NCI-H1092 (cell line): ENCODE measurements at regions not wholly inside any gene's neighbourhood (a gene's known extent, or its start where the extent isn't known, plus 50 kb on each side); places are given as distances from the start of the nearest gene placed in this dataset.

Experiments
- DNase-seq: peaks from one replicate; lab custom pipeline; 2025; lab: John Stamatoyannopoulos, UW

DNA sequence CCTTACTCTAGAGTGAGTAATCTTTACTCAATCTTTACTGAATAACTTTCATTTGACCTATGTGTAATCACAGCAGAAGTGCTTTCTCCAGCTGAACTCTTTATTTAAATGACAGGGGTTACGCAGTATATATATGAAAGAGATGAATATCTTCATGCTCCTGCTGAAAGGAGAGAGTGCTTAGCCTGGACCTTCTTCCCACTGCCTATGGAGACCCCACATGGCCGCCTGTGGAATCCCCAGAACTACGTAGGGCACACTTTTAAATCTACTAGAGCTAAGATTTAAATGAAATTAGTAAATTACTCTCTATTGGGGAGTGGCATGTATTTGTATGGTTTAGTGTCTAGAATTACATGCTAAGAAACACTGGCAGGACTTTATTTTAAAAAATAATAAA is 391.2 kb downstream of the ANKRD50 start:
- no peak for DNase-seq

GRCh38 chr4:124322234-124323065 is 390.1 kb downstream of the ANKRD50 start:
- no peak for DNase-seq

GRCh38 chr4:124325690-124326089 is 386.8 kb downstream of the ANKRD50 start:
- no peak for DNase-seq

GRCh38 chr4:124329134-124329533 is 383.4 kb downstream of the ANKRD50 start:
- no peak for DNase-seq

GRCh38 chr4:124330045-124330444 is 382.5 kb downstream of the ANKRD50 start:
- no peak for DNase-seq

DNA sequence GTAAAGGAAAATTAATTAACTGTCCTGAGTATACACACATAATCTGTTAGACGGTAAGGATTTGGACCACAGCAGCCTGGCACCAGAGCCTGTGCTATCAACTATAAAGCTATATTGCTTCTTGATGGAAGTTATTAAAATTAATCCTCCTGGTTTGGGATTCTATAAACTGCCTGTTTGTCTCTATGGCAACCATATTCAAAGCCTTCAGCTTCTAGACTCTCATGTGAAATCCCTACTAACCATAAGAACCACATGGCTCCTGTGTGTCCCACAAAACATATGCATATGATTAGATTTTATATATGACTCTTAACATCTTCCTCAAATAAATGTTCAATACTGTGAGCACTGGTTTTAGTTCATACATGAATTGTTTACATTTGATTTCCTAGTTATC is 380.8 kb downstream of the ANKRD50 start:
- no peak for DNase-seq

GRCh38 chr4:124333466-124333865 is 379.1 kb downstream of the ANKRD50 start:
- no peak for DNase-seq

DNA sequence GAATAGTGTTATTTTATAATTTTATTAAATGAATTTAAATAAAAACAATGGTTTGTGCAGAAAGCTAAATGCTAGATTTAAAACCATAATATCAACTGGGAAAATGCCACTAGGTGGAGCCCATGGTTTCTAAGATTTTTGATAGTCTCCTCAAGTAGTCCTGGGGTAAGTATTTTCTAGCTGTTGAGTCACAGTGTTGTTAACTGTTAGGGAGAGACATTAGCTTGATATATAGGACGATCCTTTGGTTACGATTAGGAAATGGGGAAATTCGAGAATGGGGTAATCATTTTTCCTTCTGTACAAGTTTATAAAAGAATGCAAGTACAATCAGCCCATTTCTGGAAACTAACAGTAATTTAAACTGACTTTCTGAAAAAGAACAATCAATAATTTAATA is 378.4 kb downstream of the ANKRD50 start:
- DNase-seq, result peak; percentile 14

- no peak for DNase-seq
Observed at GRCh38 chr4:124337874-124338273, 374.7 kb downstream of the ANKRD50 start.

DNA sequence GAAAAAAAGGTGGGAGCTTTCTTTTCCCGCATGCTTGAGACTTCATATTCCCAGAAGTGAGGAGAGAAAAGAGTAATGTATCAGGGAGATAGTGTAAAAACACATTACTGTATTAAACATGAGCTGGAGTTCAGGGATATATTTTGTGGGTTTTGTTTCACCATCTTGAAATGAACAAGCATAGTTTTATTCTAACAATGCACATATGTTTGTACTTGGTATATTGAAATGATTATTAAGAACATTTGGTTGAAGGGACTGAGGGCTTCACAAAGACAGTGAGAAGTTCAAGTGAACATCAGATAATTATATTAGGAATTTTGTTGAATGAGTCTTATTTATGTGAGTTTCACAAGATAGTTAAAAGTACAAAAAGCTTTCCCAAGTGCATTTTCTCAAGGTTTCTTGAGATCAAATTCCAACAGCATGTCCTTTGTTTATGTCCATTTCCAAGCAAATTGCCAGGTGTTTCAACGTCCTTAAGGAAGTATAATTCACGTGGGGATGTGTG is 368.8 kb downstream of the ANKRD50 start:
- DNase-seq, result no peak

- DNase-seq, result no peak
Observed at GRCh38 chr4:124372916-124373315, 339.6 kb downstream of the ANKRD50 start.

DNA sequence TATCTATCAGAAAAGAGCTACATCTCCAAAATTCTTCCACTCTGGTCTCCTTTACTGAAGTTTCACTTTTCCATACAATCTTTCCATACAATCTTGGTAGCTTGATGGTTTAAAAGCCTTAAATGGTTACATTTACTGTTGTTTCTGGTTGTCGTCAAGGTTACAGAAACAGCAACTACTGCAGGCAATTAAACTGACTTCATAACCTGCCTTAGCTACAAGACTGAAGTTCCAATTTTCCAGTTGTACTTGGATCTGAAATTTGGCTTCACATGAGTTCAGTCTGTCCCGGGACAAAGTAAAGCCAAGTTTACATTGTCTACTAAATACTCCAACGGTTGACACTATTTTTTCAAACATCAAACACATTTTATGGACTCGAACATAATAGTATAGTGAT is 326.4 kb downstream of the ANKRD50 start:
- no peak for DNase-seq

GRCh38 chr4:124386648-124387047 is 325.9 kb downstream of the ANKRD50 start:
- DNase-seq, result no peak

- no peak for DNase-seq
Observed at GRCh38 chr4:124389591-124389990, 322.9 kb downstream of the ANKRD50 start.

DNA sequence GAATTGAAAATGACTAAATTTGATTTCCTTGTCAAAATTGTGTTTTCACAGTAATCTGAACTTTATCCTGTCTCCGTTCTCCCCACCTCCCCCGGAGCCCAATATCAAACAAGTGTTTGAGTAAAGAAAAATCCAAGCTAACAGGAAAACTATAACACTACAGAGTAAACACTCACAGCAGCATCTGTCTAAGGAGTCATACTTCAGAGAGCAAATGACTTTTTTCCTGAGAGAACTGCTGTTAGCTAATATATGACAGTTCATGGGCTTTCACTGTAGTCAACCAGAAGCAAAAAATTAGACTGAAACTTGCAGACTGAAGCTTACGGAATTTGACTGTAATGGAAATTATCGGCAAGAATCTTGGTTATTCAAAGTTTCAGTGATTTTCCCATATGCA is 321.7 kb downstream of the ANKRD50 start:
- no peak for DNase-seq

DNA sequence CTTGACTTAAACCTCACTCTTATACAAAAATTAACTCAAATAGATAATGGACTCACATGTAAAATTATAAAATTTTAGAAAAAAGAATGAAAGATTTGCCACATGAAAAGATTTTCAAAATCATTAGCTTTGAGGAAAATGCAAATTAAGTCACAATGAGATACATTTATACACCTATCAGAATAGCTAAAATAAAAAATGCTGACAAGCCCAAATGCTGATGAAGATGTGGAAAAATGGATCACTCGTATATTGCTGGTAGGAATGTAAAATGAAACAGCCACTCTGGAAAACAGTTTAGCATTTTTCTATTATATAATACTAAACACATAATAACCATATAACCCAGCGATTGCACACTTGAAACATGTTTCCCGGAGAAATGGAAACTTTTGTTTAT is 316.2 kb downstream of the ANKRD50 start:
- no peak for DNase-seq

- DNase-seq, result no peak
Observed at GRCh38 chr4:124401606-124402005, 310.9 kb downstream of the ANKRD50 start.

DNA sequence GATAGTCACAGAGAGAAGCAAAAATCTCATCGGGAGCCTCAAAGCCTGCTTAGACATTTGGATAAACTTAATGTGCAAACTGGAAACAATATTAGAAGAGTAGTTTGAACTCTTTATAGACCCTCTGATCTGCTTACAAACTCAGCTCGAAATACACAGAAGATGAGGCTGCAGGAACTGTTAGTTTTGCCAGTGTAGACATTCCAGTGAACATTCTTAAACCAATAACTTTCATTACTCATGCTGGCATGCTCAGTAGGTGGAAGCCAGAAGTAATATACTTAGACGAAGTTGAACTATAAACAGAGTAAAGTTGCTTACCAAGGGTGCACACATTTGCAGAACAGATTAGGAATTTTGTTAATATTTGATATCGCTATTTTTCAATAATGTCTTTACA is 303.5 kb downstream of the ANKRD50 start:
- DNase-seq, result no peak

DNA sequence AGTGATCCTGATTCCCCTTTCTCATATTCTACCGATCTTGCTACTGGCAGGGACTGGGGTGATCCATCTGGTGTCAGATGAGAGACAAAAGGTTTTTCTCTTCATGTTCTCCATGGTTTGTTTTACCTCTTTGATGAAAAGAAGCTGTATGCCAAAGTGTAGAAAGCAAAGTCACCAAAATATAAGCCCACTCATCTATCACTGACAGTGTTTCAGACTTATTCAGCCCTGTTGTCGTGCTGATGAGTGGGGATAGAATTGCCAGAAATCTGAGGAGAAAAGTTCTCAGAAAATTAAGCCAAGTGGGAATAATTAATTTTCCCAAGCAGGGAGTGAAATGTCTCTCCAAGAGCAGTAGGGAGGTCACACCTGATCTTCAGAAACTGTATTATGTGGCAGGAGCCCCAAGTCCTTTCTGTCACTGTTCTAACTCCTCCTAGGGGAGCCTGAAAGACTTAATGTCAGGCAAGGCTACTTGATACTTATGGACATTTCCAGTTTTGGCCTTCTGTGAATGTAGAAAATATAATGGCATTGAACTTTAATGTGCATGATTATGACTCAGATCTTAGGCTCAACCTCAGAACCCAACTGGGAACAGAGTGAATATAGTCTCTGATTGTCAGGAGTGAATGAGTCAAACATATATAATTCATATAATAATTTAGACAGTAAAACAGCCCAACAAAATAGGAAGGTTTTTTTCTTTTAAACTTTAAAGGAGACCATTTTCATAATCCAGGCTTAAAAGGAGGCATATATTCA is 298.1 kb downstream of the ANKRD50 start:
- DNase-seq, result no peak

GRCh38 chr4:124415146-124415545 is 297.4 kb downstream of the ANKRD50 start:
- no peak for DNase-seq

DNA sequence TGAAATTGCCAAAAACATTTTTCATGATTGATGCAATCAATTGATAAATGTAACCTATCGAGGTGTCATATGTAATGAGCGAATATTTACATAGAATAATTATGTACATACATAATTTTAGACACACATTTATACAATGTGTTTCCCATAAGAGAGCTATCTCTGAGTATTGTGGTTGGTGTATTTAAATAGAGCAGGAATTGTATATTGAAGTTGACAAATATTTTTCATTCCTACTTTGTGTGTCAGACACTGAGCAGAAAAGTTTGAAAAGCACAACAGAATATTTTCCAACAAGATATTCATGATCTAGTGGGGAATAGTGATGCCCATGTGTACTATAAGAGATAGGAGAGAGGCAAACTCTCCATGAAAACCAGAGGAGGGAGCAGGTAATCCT is 295.2 kb downstream of the ANKRD50 start:
- DNase-seq, result no peak

DNA sequence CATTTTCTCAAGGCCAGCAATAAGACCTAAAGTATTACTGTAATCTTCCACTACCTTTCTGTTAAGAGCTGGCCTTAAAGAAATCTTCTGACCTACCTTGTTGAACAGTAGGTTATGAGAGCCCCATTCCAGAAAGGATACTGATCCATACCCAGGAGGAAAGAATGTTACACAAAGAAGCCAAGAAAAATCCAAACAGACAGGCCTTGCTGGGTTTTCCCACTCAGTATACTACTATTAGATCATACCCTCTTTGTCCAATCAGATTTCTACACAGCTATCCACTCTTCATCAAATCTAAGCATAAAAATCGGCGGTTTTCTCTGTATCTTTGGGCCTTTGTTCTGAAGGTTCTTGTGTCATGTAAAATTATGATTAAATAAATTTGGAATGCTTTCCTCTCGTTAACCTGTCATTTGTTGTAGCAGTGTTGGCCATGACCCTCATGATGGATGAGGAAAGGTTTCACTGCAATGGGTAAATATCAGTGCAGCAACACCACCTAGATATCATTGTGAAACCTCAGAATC is 292.3 kb downstream of the ANKRD50 start:
- DNase-seq, result no peak

GRCh38 chr4:124423160-124423559 is 289.4 kb downstream of the ANKRD50 start:
- no peak for DNase-seq
